ENCODE measurements at regions not wholly inside any gene's neighbourhood (a gene's known extent, or its start where the extent isn't known, plus 50 kb on each side); places are given as distances from the start of the nearest gene placed in this dataset.

DNA sequence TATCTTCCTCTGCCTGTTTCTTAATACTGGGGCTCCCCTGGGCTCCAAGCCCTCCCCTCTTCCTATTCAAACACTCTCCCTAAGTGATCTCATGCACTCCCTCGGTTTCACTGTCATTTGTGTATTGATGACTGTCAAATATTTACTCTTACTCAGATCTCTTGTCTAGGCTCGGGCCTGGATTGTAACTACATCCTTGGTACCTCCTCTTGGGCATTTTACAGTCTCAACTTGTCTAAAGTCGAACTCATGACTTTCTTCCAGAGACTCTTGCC lies 189.4 kb upstream of the PRDM1 start:
- H3K9me3 ChIP-seq (ENCODE audit: insufficient read depth, low read length): no peaks in the 10 kb centered on the region
- no peaks in the 10 kb centered on the region for H3K27me3 ChIP-seq (ENCODE audit: insufficient read depth, insufficient read length)
- no peak overlapping the region for H3K9ac ChIP-seq (ENCODE audit: insufficient read length, low read depth)
- TF ChIP-seq YY1 (IDR thresholded peaks at IDR 0.05; ENCODE audit: insufficient read depth, insufficient read length) (no peak), ZNF274 (IDR thresholded peaks at IDR 0.05; ENCODE audit: low read depth, low read length) (no peak)
- H3K36me3 ChIP-seq (ENCODE audit: insufficient read depth, insufficient read length, low read length): no peaks in the 10 kb centered on the region
- no peak for DNase-seq (ENCODE audit: low read depth, low spot score)
- H3K4me3 ChIP-seq (ENCODE audit: insufficient read length, low read depth): no peak overlapping the region
- H3K4me1 ChIP-seq (ENCODE audit: insufficient read depth, insufficient read length): no peaks in the 10 kb centered on the region

- H3K4me1 ChIP-seq (ENCODE audit: insufficient read depth, insufficient read length): no peaks in the 10 kb centered on the region
Measured at GRCh38 chr6:105896052-105896820, 189.9 kb upstream of the PRDM1 start.

GRCh38 chr6:105894556-105894955 lies 191.6 kb upstream of the PRDM1 start:
- Histone ChIP-seq H3K27me3 (ENCODE audit: insufficient read depth, insufficient read length) (no peaks in the 10 kb centered on the region), H3K36me3 (ENCODE audit: insufficient read depth, insufficient read length, low read length) (no peaks in the 10 kb centered on the region), H3K4me3 (ENCODE audit: insufficient read length, low read depth) (no peak overlapping the region), H3K4me1 (ENCODE audit: insufficient read depth, insufficient read length) (no peaks in the 10 kb centered on the region), H3K9ac (ENCODE audit: insufficient read length, low read depth) (no peak overlapping the region), H3K9me3 (ENCODE audit: insufficient read depth, low read length) (peaks cover 12% of the 10 kb centered on the region)
- TF ChIP-seq YY1 (IDR thresholded peaks at IDR 0.05; ENCODE audit: insufficient read depth, insufficient read length) (no peak), SUZ12 (IDR thresholded peaks at IDR 0.05; ENCODE audit: extremely low read depth, insufficient read depth, insufficient read length) (no peak), ZNF274 (IDR thresholded peaks at IDR 0.05; ENCODE audit: low read depth, low read length) (no peak)
- DNase-seq (ENCODE audit: low read depth, low spot score): no peak

More at GRCh38 chr6:105896052-105896820, 189.9 kb upstream of the PRDM1 start:
- no peak for TF ChIP-seq SUZ12 (IDR thresholded peaks at IDR 0.05; ENCODE audit: extremely low read depth, insufficient read depth, insufficient read length)
- TF ChIP-seq ZNF274 (IDR thresholded peaks at IDR 0.05; ENCODE audit: low read depth, low read length): no peak
- no peak for TF ChIP-seq YY1 (IDR thresholded peaks at IDR 0.05; ENCODE audit: insufficient read depth, insufficient read length)
- no peak overlapping the region for H3K9ac ChIP-seq (ENCODE audit: insufficient read length, low read depth)
- H3K9me3 ChIP-seq (ENCODE audit: insufficient read depth, low read length): no peaks in the 10 kb centered on the region
- DNase-seq (ENCODE audit: low read depth, low spot score): no peak
- no peaks in the 10 kb centered on the region for H3K36me3 ChIP-seq (ENCODE audit: insufficient read depth, insufficient read length, low read length)
- no peak overlapping the region for H3K4me3 ChIP-seq (ENCODE audit: insufficient read length, low read depth)
- H3K27me3 ChIP-seq (ENCODE audit: insufficient read depth, insufficient read length): no peaks in the 10 kb centered on the region

GRCh38 chr6:105893741-105894140 lies 192.4 kb upstream of the PRDM1 start:
- TF ChIP-seq ZNF274 (IDR thresholded peaks at IDR 0.05; ENCODE audit: low read depth, low read length) (no peak), YY1 (IDR thresholded peaks at IDR 0.05; ENCODE audit: insufficient read depth, insufficient read length) (no peak), SUZ12 (IDR thresholded peaks at IDR 0.05; ENCODE audit: extremely low read depth, insufficient read depth, insufficient read length) (no peak)
- no peaks in the 10 kb centered on the region for H3K36me3 ChIP-seq (ENCODE audit: insufficient read depth, insufficient read length, low read length)
- H3K9ac ChIP-seq (ENCODE audit: insufficient read length, low read depth): no peak overlapping the region
- H3K9me3 ChIP-seq (ENCODE audit: insufficient read depth, low read length): peaks cover 16% of the 10 kb centered on the region
- H3K4me1 ChIP-seq (ENCODE audit: insufficient read depth, insufficient read length): no peaks in the 10 kb centered on the region
- no peak overlapping the region for H3K4me3 ChIP-seq (ENCODE audit: insufficient read length, low read depth)
- no peaks in the 10 kb centered on the region for H3K27me3 ChIP-seq (ENCODE audit: insufficient read depth, insufficient read length)
- DNase-seq (ENCODE audit: low read depth, low spot score): no peak

GRCh38 chr6:105892577-105893262 lies 193.4 kb upstream of the PRDM1 start:
- no peak overlapping the region for H3K9ac ChIP-seq (ENCODE audit: insufficient read length, low read depth)
- TF ChIP-seq ZNF274 (IDR thresholded peaks at IDR 0.05; ENCODE audit: low read depth, low read length): no peak
- TF ChIP-seq SUZ12 (IDR thresholded peaks at IDR 0.05; ENCODE audit: extremely low read depth, insufficient read depth, insufficient read length): no peak
- TF ChIP-seq YY1 (IDR thresholded peaks at IDR 0.05; ENCODE audit: insufficient read depth, insufficient read length): no peak
- DNase-seq (ENCODE audit: low read depth, low spot score): no peak
- no peaks in the 10 kb centered on the region for H3K4me1 ChIP-seq (ENCODE audit: insufficient read depth, insufficient read length)
- peaks cover 16% of the 10 kb centered on the region for H3K9me3 ChIP-seq (ENCODE audit: insufficient read depth, low read length)
- no peak overlapping the region for H3K4me3 ChIP-seq (ENCODE audit: insufficient read length, low read depth)
- H3K36me3 ChIP-seq (ENCODE audit: insufficient read depth, insufficient read length, low read length): no peaks in the 10 kb centered on the region
- no peaks in the 10 kb centered on the region for H3K27me3 ChIP-seq (ENCODE audit: insufficient read depth, insufficient read length)

GRCh38 chr6:105890521-105891244 lies 195.5 kb upstream of the PRDM1 start:
- Histone ChIP-seq H3K27me3 (ENCODE audit: insufficient read depth, insufficient read length) (no peaks in the 10 kb centered on the region), H3K9me3 (ENCODE audit: insufficient read depth, low read length) (peaks cover 16% of the 10 kb centered on the region), H3K9ac (ENCODE audit: insufficient read length, low read depth) (no peak overlapping the region), H3K36me3 (ENCODE audit: insufficient read depth, insufficient read length, low read length) (no peaks in the 10 kb centered on the region), H3K4me3 (ENCODE audit: insufficient read length, low read depth) (no peak overlapping the region), H3K4me1 (ENCODE audit: insufficient read depth, insufficient read length) (no peaks in the 10 kb centered on the region)
- TF ChIP-seq SUZ12 (IDR thresholded peaks at IDR 0.05; ENCODE audit: extremely low read depth, insufficient read depth, insufficient read length) (no peak), ZNF274 (IDR thresholded peaks at IDR 0.05; ENCODE audit: low read depth, low read length) (no peak), YY1 (IDR thresholded peaks at IDR 0.05; ENCODE audit: insufficient read depth, insufficient read length) (no peak)
- no peak for DNase-seq (ENCODE audit: low read depth, low spot score)

GRCh38 chr6:105889902-105890301 lies 196.2 kb upstream of the PRDM1 start:
- Histone ChIP-seq H3K4me3 (ENCODE audit: insufficient read length, low read depth) (no peak overlapping the region), H3K36me3 (ENCODE audit: insufficient read depth, insufficient read length, low read length) (no peaks in the 10 kb centered on the region), H3K27me3 (ENCODE audit: insufficient read depth, insufficient read length) (no peaks in the 10 kb centered on the region), H3K9ac (ENCODE audit: insufficient read length, low read depth) (no peak overlapping the region), H3K9me3 (ENCODE audit: insufficient read depth, low read length) (peaks cover 16% of the 10 kb centered on the region), H3K4me1 (ENCODE audit: insufficient read depth, insufficient read length) (no peaks in the 10 kb centered on the region)
- no peak for DNase-seq (ENCODE audit: low read depth, low spot score)
- no peak for TF ChIP-seq YY1 (IDR thresholded peaks at IDR 0.05; ENCODE audit: insufficient read depth, insufficient read length)
- TF ChIP-seq SUZ12 (IDR thresholded peaks at IDR 0.05; ENCODE audit: extremely low read depth, insufficient read depth, insufficient read length): no peak
- TF ChIP-seq ZNF274 (IDR thresholded peaks at IDR 0.05; ENCODE audit: low read depth, low read length): no peak
